ENCODE measurements at regions not wholly inside any gene's neighbourhood (a gene's known extent, or its start where the extent isn't known, plus 50 kb on each side); places are given as distances from the start of the nearest gene placed in this dataset.

DNA sequence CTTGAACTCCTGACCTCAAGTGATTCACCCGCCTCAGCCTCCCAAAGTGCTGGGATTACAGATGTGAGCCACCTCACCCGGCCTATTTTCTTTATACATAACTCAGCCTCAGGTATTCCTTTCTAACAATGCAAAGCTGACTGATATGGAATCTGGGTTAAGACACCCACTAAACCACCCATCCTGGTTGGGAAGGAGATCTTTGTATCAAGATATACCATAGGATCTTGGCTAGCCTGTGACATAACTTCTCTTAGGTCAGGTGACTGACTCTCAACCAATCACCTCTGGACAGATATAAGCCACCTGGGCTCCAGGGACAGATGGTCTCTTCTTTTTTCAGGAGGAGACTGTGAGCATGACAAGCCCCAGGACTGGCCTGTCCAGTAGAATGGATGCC is 51.2 kb upstream of the NKD1 start:
- TF ChIP-seq, protein P1, sequence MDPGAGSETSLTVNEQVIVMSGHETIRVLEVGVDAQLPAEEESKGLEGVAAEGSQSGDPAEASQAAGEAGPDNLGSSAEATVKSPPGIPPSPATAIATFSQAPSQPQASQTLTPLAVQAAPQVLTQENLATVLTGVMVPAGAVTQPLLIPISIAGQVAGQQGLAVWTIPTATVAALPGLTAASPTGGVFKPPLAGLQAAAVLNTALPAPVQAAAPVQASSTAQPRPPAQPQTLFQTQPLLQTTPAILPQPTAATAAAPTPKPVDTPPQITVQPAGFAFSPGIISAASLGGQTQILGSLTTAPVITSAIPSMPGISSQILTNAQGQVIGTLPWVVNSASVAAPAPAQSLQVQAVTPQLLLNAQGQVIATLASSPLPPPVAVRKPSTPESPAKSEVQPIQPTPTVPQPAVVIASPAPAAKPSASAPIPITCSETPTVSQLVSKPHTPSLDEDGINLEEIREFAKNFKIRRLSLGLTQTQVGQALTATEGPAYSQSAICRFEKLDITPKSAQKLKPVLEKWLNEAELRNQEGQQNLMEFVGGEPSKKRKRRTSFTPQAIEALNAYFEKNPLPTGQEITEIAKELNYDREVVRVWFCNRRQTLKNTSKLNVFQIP (CRISPR knock-in tag; IDR thresholded peaks at IDR 0.05; ENCODE audit: borderline replicate concordance, low read depth): no peak
- TF ChIP-seq RARB (CRISPR knock-in tag; IDR thresholded peaks at IDR 0.05) (no peak), PATZ1 (CRISPR knock-in tag; IDR thresholded peaks at IDR 0.05; ENCODE audit: borderline replicate concordance) (no peak), SNAI2 (CRISPR knock-in tag; IDR thresholded peaks at IDR 0.05) (no peak), ISL1 (CRISPR knock-in tag; IDR thresholded peaks at IDR 0.05) (no peak), ZNF70 (CRISPR knock-in tag; IDR thresholded peaks at IDR 0.05) (no peak), ZFP30 (CRISPR knock-in tag; IDR thresholded peaks at IDR 0.05) (no peak), ESRRG (CRISPR knock-in tag; IDR thresholded peaks at IDR 0.05) (no peak), PPARA (CRISPR knock-in tag; IDR thresholded peaks at IDR 0.05; ENCODE audit: borderline replicate concordance) (no peak), ZNF8 (CRISPR knock-in tag; IDR thresholded peaks at IDR 0.05) (no peak)
- TF ChIP-seq, protein P2, sequence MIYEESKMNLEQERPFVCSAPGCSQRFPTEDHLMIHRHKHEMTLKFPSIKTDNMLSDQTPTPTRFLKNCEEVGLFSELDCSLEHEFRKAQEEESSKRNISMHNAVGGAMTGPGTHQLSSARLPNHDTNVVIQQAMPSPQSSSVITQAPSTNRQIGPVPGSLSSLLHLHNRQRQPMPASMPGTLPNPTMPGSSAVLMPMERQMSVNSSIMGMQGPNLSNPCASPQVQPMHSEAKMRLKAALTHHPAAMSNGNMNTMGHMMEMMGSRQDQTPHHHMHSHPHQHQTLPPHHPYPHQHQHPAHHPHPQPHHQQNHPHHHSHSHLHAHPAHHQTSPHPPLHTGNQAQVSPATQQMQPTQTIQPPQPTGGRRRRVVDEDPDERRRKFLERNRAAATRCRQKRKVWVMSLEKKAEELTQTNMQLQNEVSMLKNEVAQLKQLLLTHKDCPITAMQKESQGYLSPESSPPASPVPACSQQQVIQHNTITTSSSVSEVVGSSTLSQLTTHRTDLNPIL (CRISPR knock-in tag; IDR thresholded peaks at IDR 0.05; ENCODE audit: low read depth): no peak
